IMR-90 (cell line): ENCODE measurements at regions not wholly inside any gene's neighbourhood (a gene's known extent, or its start where the extent isn't known, plus 50 kb on each side); places are given as distances from the start of the nearest gene placed in this dataset.

Source experiments
- ATAC-seq: fragments of 200-7000 bp; cut with Tn5 transposase; 2 replicates; pipeline ENCODE4 v1.9.1; 2020; ENCODE audit warnings: low read depth, mild to moderate bottlenecking, moderate library complexity
- BruUV-seq: library from RNA; stranded (reverse); fragments of 400-500 nt; replicated peaks from 2 replicates; lab custom pipeline; 2021; lab: Mats Ljungman, UMichigan
- CTCF ChIA-PET: fragments of 300-600 bp; formaldehyde crosslinking; extraction: SDS; loops from one replicate; lab custom pipeline; 2021; ENCODE audit warnings: antibody characterized with exemption; lab: Yijun Ruan, JAX
- POLR2A ChIA-PET: fragments of 300-600 bp; sonication (Branson Sonifier 250); formaldehyde crosslinking; loops from one replicate; lab custom pipeline; 2022; ENCODE audit warnings: antibody characterized with exemption; ENCODE audit not compliant: unreplicated experiment; lab: Charles Lee
- DNase-seq: peaks from one replicate; pipeline ENCODE4 v3.0.0; 2013
- H2AFZ ChIP-seq: replicated peaks from 2 replicates; pipeline ENCODE3; 2013; ENCODE audit warnings: low read length, mild to moderate bottlenecking; ENCODE audit not compliant: poor library complexity
- H2AK5ac ChIP-seq: 2 replicates; pipeline ENCODE4 v1.6.1; 2013; ENCODE audit warnings: low read depth, low read length, inconsistent platforms
- H2AK9ac ChIP-seq: replicated peaks from 2 replicates; pipeline ENCODE3; 2013; ENCODE audit warnings: mild to moderate bottlenecking, low read depth, low read length, moderate library complexity; ENCODE audit not compliant: poor library complexity
- H2BK120ac ChIP-seq: 2 replicates; pipeline ENCODE4 v1.6.1; 2013; ENCODE audit warnings: low read depth, low read length, inconsistent platforms
- H2BK15ac ChIP-seq: 3 replicates; pipeline ENCODE4 v1.6.1; 2013; ENCODE audit warnings: low read depth, low read length, inconsistent platforms
- H2BK20ac ChIP-seq: 2 replicates; pipeline ENCODE4 v1.6.1; 2013; ENCODE audit warnings: low read depth, mild to moderate bottlenecking, inconsistent platforms, low read length, moderate library complexity
- H2BK5ac ChIP-seq: 2 replicates; pipeline ENCODE4 v1.6.1; 2013; ENCODE audit warnings: mild to moderate bottlenecking, low read depth, low read length, inconsistent platforms; ENCODE audit not compliant: poor library complexity, severe bottlenecking
- H3K14ac ChIP-seq: replicated peaks from 2 replicates; pipeline ENCODE4 v1.6.1; 2013; ENCODE audit warnings: low read depth, low read length, inconsistent platforms
- H3K18ac ChIP-seq: 2 replicates; pipeline ENCODE4 v1.6.1; 2013; ENCODE audit warnings: low read depth, low read length, control low read depth
- H3K23ac ChIP-seq: 2 replicates; pipeline ENCODE4 v1.6.1; 2013; ENCODE audit warnings: low read depth, low read length, inconsistent platforms
- H3K27ac ChIP-seq: 2 replicates; pipeline ENCODE4 v1.5.1; 2013; ENCODE audit warnings: mild to moderate bottlenecking, control low read depth, low read length; ENCODE audit not compliant: insufficient read depth
- H3K27me3 ChIP-seq: 2 replicates; pipeline ENCODE4 v1.6.1; 2013; ENCODE audit warnings: low read length; ENCODE audit not compliant: control insufficient read depth, insufficient read depth
- H3K36me3 ChIP-seq: 2 replicates; pipeline ENCODE4 v1.6.1; 2013; ENCODE audit warnings: low read length, mixed read lengths; ENCODE audit not compliant: control insufficient read depth, insufficient read depth
- H3K4ac ChIP-seq: 2 replicates; pipeline ENCODE4 v1.6.1; 2013; ENCODE audit warnings: low read depth, low read length, inconsistent platforms
- H3K4me1 ChIP-seq: 2 replicates; pipeline ENCODE4 v1.6.1; 2013; ENCODE audit warnings: low read length, mixed read lengths; ENCODE audit not compliant: control insufficient read depth, insufficient read depth
- H3K4me2 ChIP-seq: 2 replicates; pipeline ENCODE4 v1.6.1; 2013; ENCODE audit warnings: low read depth, mild to moderate bottlenecking, control low read depth, low read length, moderate library complexity
- H3K4me3 ChIP-seq: 2 replicates; pipeline ENCODE4 v1.5.1; 2013; ENCODE audit warnings: low read depth, mild to moderate bottlenecking, control low read depth, low read length, moderate library complexity; ENCODE audit not compliant: insufficient read depth
- H3K56ac ChIP-seq: 2 replicates; pipeline ENCODE4 v1.6.1; 2013; ENCODE audit warnings: low read length, inconsistent platforms; ENCODE audit not compliant: insufficient read depth; ENCODE audit errors: extremely low read depth
- H3K79me1 ChIP-seq, 2 experiments: 2 replicates each; pipeline ENCODE4 v1.6.1; 2013; ENCODE audit warnings: low read length in 2 of 2, inconsistent platforms in 1 of 2, low read depth in 1 of 2
- H3K9ac ChIP-seq: 2 replicates; pipeline ENCODE4 v1.6.1; 2013; ENCODE audit warnings: low read depth, low read length, control low read depth
- H3K9me1 ChIP-seq: 2 replicates; pipeline ENCODE4 v1.6.1; 2013; ENCODE audit warnings: low read length, inconsistent platforms; ENCODE audit not compliant: insufficient read depth
- H3K9me3 ChIP-seq: 2 replicates; pipeline ENCODE4 v1.6.1; 2013; ENCODE audit warnings: low read length; ENCODE audit not compliant: control insufficient read depth, insufficient read depth
- H4K20me1 ChIP-seq: 2 replicates; pipeline ENCODE4 v1.6.1; 2013; ENCODE audit warnings: low read length, inconsistent platforms; ENCODE audit not compliant: insufficient read depth
- H4K5ac ChIP-seq: 2 replicates; pipeline ENCODE4 v1.6.1; 2013; ENCODE audit warnings: mild to moderate bottlenecking, low read depth, low read length, control low read depth
- H4K8ac ChIP-seq, 2 experiments: 2 replicates each; pipeline ENCODE4 v1.6.1; 2013; ENCODE audit warnings: low read depth in 2 of 2, low read length in 2 of 2, control low read depth in 1 of 2, inconsistent platforms in 1 of 2
- H4K91ac ChIP-seq: 2 replicates; pipeline ENCODE4 v1.6.1; 2013; ENCODE audit warnings: low read depth, low read length, inconsistent platforms; ENCODE audit not compliant: insufficient read depth
- MXI1 ChIP-seq: IDR thresholded peaks from 2 replicates; pipeline ENCODE4 v1.6.1; 2012; ENCODE audit warnings: low read depth, mild to moderate bottlenecking, low read length, moderate library complexity, borderline replicate concordance
- NFE2L2 ChIP-seq: fragments of 150-350 bp; IDR thresholded peaks from 2 replicates; pipeline ENCODE4 v1.6.1; 2016; ENCODE audit warnings: low read depth, mild to moderate bottlenecking, low read length
- WGBS, 2 experiments: methylation state at CpG; one replicate each; pipeline versions ENCODE4 v1.1.5 to v1.1.7; 2013; ENCODE audit warnings: missing lambda C conversion rate in 2 of 2; ENCODE audit not compliant: insufficient read length in 1 of 2; ENCODE audit errors: extremely low coverage in 2 of 2; 5-methylcytosine and 5-hydroxymethylcytosine counted together
- dilution Hi-C: fragments of 300-500 bp; cut with HindIII; formaldehyde crosslinking; loops from one replicate; pipeline ENCODE4 v1.14.3; 2018; ENCODE audit warnings: low sequenced_read_pairs; ENCODE audit not compliant: unreplicated experiment
- in situ Hi-C: fragments of 300-500 bp; cut with MboI; formaldehyde crosslinking; loops from 3 replicates; pipeline ENCODE4 v1.14.3; 2019; ENCODE audit warnings: low sequenced_read_pairs, inconsistent platforms, mixed read lengths
- intact Hi-C: fragments of 100-400 bp; cut with micrococcal nuclease; formaldehyde crosslinking; loops from 2 replicates; pipeline ENCODE4 v1.10.0; 2022

DNA sequence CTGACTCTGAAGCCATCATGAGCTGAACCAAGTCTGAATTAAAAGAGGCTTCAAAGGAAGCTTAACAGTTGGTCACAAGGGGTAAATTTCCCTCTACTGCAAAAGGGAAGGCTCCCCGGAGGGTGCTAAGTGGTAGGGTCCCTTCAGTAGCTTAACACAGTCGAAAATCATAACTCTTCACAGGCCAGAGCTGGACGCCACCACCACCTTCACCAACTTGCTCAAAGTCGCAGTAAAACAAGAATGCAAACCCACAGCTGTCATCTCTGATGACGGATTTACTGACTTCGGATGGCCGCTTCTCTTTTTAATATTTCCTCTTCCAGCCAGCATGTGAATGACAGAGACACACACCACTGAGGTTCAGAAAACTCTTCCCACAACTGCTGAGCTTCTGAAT is 144.7 kb upstream of the FBXL4 start:
- H2AK9ac ChIP-seq, result no peak overlapping the region
- intact Hi-C loops (no loop called here), dilution Hi-C loops (no loop called here), in situ Hi-C loops (no loop called here)
- no peak overlapping the region for H3K23ac ChIP-seq
- no peak overlapping the region for H2BK5ac ChIP-seq
- no peak overlapping the region for H4K91ac ChIP-seq
- H2AFZ ChIP-seq, result no peak overlapping the region
- 38% methylated on average over 6 of the region's 7 CpGs; no CpG with 5 or more reads in 1 of the 2 experiments for WGBS, 2 experiments
- H3K27ac ChIP-seq, result no peak overlapping the region
- H2BK15ac ChIP-seq, result no peak overlapping the region
- no peak overlapping the region for H3K4me2 ChIP-seq
- CTCF ChIA-PET, result no interaction called here
- no peak for DNase-seq
- H3K9me3 ChIP-seq, result no peaks in the 10 kb centered on the region
- no peaks in the 10 kb centered on the region for H3K4me1 ChIP-seq
- no peak overlapping the region for H3K14ac ChIP-seq
- H4K5ac ChIP-seq, result no peak overlapping the region
- no peak overlapping the region for H2BK20ac ChIP-seq
- no peaks in the 10 kb centered on the region for H3K9me1 ChIP-seq
- no peaks in the 10 kb centered on the region for H3K79me1 ChIP-seq
- no peak overlapping the region for H3K9ac ChIP-seq
- H2AK5ac ChIP-seq, result no peak overlapping the region
- H4K8ac ChIP-seq, result no peak overlapping the region
- POLR2A ChIA-PET, result no interaction called here
- no TSS peak for BruUV-seq
- no peaks in the 10 kb centered on the region for H4K20me1 ChIP-seq
- H3K56ac ChIP-seq, result no peak overlapping the region
- TF ChIP-seq MXI1, result no peak
- TF ChIP-seq NFE2L2, result no peak
- no peak overlapping the region for H3K4ac ChIP-seq
- H3K36me3 ChIP-seq, result no peaks in the 10 kb centered on the region
- no peak overlapping the region for H3K4me3 ChIP-seq
- no peak overlapping the region for H3K18ac ChIP-seq
- no peak overlapping the region for H2BK120ac ChIP-seq
- ATAC-seq, result no peak
- H3K27me3 ChIP-seq, result no peaks in the 10 kb centered on the region
